ENCODE measurements at regions not wholly inside any gene's neighbourhood (a gene's known extent, or its start where the extent isn't known, plus 50 kb on each side); places are given as distances from the start of the nearest gene placed in this dataset.
"Not testable (repeated sequence)": the region's sequence is repeated elsewhere in the genome, so short reads cannot be mapped to it uniquely, and the experiment has no call there.

- no peak for DNase-seq (ENCODE audit: low read depth)
- in situ Hi-C loops (cut with HindIII; ENCODE audit: low pct_unique_long_range_greater_than_20kb, low sequenced_read_pairs): no loop called here
These were observed 1155.1 kb downstream of the TAF11L14 start for GRCh38 chr5:18789218-18789998.

DNA sequence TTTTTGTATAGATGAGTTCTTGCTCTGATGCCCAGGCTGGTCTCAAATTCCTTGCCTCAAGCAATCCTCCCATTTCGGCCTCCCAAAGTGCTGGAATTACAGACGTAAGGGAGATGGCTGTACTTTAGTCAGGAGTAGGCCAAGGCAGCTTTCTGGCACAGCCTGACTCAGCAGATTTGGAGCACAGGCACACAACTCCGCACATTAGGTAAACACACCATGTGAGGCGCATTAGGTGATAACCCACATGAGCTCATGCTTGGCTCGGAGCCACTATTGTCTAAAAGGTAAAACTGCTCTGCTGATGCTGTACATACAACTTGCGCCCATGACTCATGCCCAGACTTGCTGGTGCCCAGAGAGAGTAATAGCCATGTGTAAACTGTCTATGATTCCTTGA lies 1157.9 kb downstream of the TAF11L14 start:
- peak; percentile 91 for DNase-seq (ENCODE audit: low read depth)
- in situ Hi-C loops (cut with HindIII; ENCODE audit: low pct_unique_long_range_greater_than_20kb, low sequenced_read_pairs): no loop called here

DNA sequence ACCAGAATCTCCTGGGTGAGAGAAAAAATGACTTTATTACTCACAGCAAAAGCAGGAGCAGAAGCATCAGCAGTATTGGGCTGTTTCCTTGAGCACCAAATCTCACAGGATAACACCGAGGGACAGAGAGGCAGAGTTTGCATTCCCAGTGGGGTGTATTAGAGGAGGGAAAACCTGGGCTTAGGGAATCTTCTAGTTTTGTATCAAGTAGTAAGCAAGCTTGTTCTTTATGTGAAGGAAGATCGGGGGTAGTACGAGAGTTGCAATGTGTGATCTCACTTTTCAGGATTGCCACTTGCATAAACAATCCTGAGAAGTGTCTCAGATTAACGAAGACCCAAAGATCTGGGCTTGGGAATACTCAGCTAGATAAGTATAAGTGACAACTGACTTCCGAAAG lies 1163.0 kb downstream of the TAF11L14 start:
- in situ Hi-C loops (cut with HindIII; ENCODE audit: low pct_unique_long_range_greater_than_20kb, low sequenced_read_pairs): no loop called here
- DNase-seq (ENCODE audit: low read depth): no peak

- DNase-seq (ENCODE audit: low read depth): no peak
These were observed 1163.8 kb downstream of the TAF11L14 start for GRCh38 chr5:18798058-18798457.

GRCh38 chr5:18799482-18800128 lies 1165.3 kb downstream of the TAF11L14 start:
- no peak for DNase-seq (ENCODE audit: low read depth)
- in situ Hi-C loops (cut with HindIII; ENCODE audit: low pct_unique_long_range_greater_than_20kb, low sequenced_read_pairs): no loop called here

More at GRCh38 chr5:18798058-18798457, 1163.8 kb downstream of the TAF11L14 start:
- in situ Hi-C loops (cut with HindIII; ENCODE audit: low pct_unique_long_range_greater_than_20kb, low sequenced_read_pairs): no loop called here

DNA sequence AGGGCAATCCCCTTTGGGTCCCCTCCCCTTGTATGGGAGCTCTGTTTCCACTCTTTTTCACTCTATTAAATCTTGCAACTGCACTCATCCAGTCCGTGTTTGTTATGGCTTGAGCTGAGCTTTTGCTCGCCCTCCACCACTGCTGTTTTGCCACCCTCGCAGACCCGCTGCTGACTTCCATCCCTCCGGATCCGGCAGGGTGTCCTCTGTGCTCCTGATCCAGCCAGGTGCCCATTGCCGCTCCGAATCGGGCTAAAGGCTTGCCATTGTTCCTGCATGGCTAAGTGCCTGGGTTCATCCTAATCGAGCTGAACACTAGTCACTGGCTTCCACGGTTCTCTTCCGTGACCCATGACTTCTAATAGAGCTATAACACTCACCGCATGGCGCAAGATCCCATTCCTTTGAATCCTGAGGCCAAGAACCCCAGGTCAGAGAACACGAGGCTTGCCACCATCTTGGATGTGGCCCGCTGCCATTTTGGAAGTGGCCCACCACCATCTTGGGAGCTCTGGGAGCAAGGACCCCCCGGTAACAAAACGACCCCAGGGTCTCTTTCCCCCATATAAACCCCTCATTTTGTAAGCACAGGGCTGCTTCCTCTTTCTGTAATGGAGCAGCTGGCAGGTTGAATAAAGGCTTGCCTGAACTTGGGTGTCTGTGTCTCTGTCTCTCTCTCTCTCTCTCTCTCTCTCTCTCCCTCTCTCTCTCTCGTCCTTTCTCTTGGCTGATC lies 1166.2 kb downstream of the TAF11L14 start:
- in situ Hi-C loops (cut with HindIII; ENCODE audit: low pct_unique_long_range_greater_than_20kb, low sequenced_read_pairs): no loop called here
- DNase-seq (ENCODE audit: low read depth): no peak

DNA sequence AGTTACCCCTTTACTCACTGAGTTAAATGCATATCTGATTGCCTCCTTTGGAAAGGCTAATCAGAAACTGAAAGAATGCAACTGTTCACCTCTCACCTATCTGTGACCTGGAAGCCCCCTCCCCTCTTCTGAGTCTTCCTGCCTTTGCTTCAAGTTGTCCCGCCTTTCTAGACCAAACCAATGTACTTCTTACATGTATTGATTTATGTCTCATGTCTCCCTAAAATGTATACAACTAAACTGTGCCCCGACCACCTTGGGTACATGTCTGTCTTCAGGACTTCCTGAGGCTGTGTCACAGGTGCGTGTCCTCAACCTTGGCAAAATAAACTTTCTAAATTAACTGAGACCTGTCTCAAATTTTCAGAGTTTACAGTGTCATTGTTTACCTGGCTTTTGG lies 1167.2 kb downstream of the TAF11L14 start:
- in situ Hi-C loops (cut with HindIII; ENCODE audit: low pct_unique_long_range_greater_than_20kb, low sequenced_read_pairs); DNase-seq (ENCODE audit: low read depth): not testable (repeated sequence)

- no peak for DNase-seq (ENCODE audit: low read depth)
- in situ Hi-C loops (cut with HindIII; ENCODE audit: low pct_unique_long_range_greater_than_20kb, low sequenced_read_pairs): no loop called here
These were observed 1168.1 kb downstream of the TAF11L14 start for GRCh38 chr5:18802336-18802735.

GRCh38 chr5:18805376-18805775 lies 1171.1 kb downstream of the TAF11L14 start:
- DNase-seq (ENCODE audit: low read depth): no peak
- in situ Hi-C loops (cut with HindIII; ENCODE audit: low pct_unique_long_range_greater_than_20kb, low sequenced_read_pairs): no loop called here

- peak; percentile 18 for DNase-seq (ENCODE audit: low read depth)
- in situ Hi-C loops (cut with HindIII; ENCODE audit: low pct_unique_long_range_greater_than_20kb, low sequenced_read_pairs): no loop called here
These were observed 1173.2 kb downstream of the TAF11L14 start for GRCh38 chr5:18807256-18808149.

- no peak for DNase-seq (ENCODE audit: low read depth)
- in situ Hi-C loops (cut with HindIII; ENCODE audit: low pct_unique_long_range_greater_than_20kb, low sequenced_read_pairs): no loop called here
These were observed 1176.3 kb downstream of the CDH18 start for GRCh38 chr5:18811661-18812060.

DNA sequence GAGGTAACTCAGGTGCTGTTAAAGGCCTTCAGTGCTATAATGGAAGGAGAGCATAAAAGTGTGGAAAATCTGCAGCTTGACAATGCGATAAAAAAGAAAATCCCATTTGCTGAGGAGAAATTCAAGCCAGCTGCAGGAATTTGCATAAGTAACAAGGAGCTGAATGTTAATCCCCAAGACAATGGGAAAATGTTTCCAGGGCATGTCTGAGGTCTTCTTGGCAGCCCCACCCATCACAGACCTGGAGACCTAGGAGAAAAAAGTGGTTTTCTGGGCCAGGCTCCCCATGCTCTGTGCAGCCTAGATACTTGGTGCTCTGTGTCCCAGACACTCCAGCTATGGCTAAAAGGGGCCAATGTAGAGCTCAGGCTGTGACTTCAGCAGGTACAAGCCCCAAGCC lies 1159.6 kb downstream of the CDH18 start:
- in situ Hi-C loops (cut with HindIII; ENCODE audit: low pct_unique_long_range_greater_than_20kb, low sequenced_read_pairs): no loop called here
- DNase-seq (ENCODE audit: low read depth): no peak

DNA sequence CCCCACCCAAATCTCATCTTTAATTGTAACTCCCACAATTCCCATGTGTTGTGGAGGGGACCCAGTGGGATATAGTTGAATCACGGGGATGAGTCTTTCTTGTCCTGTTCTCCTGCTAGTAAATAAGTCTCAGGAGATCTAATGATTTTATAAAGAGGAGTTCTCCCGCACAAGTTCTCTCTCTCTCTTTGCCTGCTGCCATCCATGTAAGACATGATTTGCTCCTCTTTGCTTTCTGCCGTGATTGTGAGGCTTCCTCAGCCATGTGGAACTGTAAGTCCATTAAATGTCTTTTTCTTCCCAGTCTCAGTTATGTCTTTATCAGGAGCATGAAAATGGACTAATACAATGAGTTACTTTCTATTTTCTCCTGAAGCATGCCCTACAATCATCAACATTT lies 1158.5 kb downstream of the CDH18 start:
- in situ Hi-C loops (cut with HindIII; ENCODE audit: low pct_unique_long_range_greater_than_20kb, low sequenced_read_pairs): no loop called here
- DNase-seq (ENCODE audit: low read depth): no peak

- DNase-seq (ENCODE audit: low read depth): no peak
- in situ Hi-C loops (cut with HindIII; ENCODE audit: low pct_unique_long_range_greater_than_20kb, low sequenced_read_pairs): no loop called here
These were observed 1137.8 kb downstream of the CDH18 start for GRCh38 chr5:18850216-18850615.

- in situ Hi-C loops (cut with HindIII; ENCODE audit: low pct_unique_long_range_greater_than_20kb, low sequenced_read_pairs): no loop called here
- no peak for DNase-seq (ENCODE audit: low read depth)
These were observed 1115.0 kb downstream of the CDH18 start for GRCh38 chr5:18872978-18873377.

DNA sequence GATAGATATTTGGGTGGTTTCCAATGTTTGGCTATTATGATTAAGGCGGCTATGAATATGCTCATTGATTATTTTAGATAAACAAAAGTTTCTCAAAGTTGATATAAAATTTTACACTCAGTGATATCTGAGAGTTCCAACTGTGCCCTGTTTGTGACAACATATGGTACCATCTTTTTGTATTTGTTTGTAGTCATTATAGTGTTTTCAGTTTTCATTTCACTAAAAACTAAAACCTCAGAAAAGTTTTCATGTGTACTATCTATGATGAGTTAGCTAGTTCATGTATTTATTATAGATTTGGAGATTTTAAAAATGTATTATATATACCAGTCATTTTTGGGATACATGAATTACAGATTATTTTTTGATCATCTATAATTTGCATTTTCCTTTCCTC lies 1111.4 kb downstream of the CDH18 start:
- in situ Hi-C loops (cut with HindIII; ENCODE audit: low pct_unique_long_range_greater_than_20kb, low sequenced_read_pairs): no loop called here
- DNase-seq (ENCODE audit: low read depth): no peak

GRCh38 chr5:18881615-18882014 lies 1106.4 kb downstream of the CDH18 start:
- no peak for DNase-seq (ENCODE audit: low read depth)

DNA sequence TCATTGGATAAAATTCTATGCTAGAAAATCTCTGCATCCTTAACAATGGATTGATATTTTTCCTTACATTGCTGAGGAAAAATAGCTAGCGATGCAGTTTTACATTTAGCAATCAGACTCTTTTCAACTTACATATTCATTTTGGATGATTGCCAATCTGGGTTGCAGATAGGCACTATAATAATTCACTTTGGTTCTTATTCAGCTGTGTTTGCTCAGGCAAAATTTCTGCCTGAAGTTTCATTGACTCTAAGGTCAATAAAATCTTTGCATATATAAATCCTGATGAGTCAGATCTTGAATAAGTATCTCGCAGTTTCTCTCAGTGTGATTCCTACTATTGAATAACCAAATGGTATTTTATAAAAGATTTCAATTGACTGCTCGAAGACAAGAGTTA lies 1105.8 kb downstream of the CDH18 start:
- in situ Hi-C loops (cut with HindIII; ENCODE audit: low pct_unique_long_range_greater_than_20kb, low sequenced_read_pairs): no loop called here

More at GRCh38 chr5:18881615-18882014, 1106.4 kb downstream of the CDH18 start:
- in situ Hi-C loops (cut with HindIII; ENCODE audit: low pct_unique_long_range_greater_than_20kb, low sequenced_read_pairs): no loop called here

More for the DNA sequence above, 1105.8 kb downstream of the CDH18 start:
- DNase-seq (ENCODE audit: low read depth): no peak

Data from Caki2 (cell line).